ENCODE measurements at regions not wholly inside any gene's neighbourhood (a gene's known extent, or its start where the extent isn't known, plus 50 kb on each side); places are given as distances from the start of the nearest gene placed in this dataset.
"Not testable (repeated sequence)": the region's sequence is repeated elsewhere in the genome, so short reads cannot be mapped to it uniquely, and the experiment has no call there.

DNA sequence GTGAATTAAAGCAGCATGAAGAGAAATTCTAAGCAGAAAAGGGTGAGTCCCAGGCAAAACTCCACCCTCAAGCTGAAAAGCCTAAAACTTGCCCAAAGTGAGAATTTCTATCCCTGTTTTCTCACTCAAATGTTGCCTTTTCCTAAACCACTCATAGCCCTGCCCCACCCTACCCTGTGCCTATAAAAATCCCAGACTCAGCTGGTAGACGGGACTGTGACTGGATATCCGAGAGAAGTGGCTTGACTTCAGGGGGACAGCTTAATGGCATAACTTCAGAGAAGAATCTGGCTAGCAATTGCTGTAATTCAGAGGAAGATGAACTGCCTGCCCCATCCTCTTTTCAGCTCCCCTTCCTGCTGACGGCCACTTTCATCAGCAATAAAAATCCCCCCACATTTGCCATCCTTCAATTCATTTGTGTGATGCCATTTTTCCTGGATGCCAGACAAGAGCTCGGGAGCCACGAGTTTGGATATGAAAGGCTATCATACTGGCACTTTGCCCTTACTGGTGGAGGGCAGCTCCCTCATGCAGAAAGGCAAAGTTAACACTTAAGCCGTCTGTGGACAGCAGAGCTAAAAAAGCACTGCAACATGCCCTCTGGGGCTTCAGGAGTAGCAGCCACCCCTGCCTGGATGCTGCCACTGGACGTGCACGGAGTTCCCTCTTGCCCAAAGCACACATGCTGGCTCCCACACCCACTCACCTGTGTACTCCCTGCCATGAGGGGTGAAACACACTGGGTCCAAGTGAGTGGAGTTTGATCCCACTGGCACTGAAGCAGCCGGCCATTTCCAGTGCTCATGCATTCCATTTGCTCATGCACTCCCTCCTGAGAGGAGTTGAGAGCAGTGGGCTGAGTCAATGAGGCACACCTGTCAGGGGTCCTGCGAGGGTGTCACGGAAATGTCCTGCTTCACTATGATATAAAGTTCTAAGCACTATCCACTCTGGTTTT lies 670.6 kb downstream of the PLOD2 start:
- no peak for DNase-seq

DNA sequence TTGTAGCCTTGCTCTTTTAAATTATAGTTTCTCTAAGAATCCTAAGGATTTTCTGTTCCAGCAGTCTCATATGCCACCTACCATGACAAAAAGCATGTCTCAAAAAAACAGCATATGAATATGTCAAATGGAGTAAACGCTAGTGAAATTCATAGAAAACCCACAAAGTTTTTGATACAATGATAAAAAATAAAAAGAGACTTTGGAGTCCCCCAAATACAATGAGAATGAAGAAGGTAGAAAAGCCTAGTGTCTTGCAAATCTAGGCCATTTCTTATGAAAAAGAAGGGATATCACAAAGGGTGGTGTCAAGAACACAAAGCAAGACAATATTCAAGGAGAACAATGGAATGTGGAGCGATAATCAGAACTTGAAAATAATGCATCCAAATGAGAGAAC lies 668.5 kb downstream of the PLOD2 start:
- no peak for DNase-seq

DNA sequence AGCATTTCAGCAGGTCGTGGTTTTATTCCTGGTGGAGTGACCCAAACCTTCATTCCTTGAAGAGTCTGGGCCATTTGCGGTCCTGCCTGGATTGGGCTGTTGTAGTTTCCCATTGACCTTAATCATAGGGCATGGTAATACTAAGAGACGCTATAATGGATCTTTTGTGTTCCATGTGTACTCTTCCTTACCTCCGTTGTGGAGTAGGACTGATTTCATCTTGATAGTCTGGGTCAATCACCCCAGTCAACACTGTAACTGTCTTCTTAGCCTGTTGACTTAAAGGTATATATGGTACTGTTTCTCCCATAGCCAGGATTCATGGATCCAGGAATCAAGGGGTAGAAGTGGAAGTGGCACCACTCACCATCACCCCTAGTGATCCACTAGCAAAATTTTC lies 643.6 kb downstream of the PLOD2 start:
- not testable (repeated sequence) for DNase-seq

DNA sequence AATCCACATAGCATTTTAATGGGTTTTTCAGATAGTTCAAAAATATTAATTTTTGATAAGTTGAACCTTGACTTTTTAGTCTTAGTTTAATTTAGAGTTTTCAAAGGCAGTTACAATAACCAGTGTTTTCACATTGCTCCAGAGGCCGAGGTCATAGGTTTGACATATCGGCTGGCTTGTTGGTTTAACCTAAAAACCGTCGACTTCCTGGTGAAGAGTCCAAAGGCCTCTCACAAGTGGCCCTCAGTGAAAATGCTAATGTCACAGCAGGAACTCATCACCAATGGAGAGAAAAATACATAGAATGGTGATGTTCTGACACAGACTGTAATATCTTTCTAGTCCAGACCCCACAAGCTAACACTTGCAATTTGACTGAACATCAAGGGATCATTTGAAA lies 642.3 kb downstream of the PLOD2 start:
- no peak for DNase-seq

DNA sequence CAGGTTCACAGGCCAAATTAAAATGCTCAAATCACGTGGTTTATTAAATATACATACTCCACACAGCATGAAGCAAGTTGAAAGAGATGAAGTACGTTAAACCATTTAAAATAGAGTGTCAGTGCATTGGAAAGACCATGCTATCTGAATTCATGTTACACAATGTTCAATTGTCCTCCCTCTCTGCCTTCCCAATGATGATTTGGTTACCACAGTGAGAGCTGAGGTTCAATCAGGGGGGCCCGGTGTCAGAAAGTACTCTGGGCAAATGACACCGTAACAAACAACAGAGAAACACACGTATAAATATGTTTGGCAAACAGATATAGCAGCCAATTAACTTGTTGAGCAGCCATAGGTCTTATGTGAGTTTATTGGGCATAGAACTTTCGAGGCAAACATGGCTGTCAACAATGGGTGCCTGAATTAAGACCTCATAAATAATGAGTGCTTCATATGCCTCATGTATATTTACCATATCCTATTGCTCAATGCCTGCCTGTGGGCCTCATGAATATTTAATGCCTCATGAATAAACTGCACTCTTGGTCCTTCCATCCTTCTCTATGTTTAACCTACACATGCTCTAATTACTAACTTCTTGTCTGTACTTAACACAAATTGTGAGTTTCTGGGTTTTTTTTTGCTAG lies 641.5 kb downstream of the PLOD2 start:
- DNase-seq = no peak

DNA sequence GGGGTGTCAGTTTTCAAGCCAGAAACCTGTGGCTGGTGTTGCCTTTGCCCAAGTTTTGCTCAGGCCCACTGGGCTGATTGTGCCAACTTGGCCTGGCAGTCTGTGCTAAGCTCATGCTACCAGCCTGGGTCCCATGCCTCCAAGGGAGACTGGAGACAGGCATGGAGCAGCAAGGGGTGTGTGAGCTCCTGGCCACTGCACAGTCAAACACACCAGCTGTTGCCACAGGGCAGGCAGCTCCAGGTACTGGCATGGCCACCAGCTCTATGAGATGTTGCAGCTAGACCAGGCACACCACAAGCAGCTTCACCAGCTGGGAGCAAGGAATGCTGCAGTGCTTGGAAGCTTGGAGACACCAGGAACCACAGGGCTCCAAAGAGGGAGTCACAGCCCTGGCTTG lies 638.8 kb downstream of the PLOD2 start:
- no peak for DNase-seq

DNA sequence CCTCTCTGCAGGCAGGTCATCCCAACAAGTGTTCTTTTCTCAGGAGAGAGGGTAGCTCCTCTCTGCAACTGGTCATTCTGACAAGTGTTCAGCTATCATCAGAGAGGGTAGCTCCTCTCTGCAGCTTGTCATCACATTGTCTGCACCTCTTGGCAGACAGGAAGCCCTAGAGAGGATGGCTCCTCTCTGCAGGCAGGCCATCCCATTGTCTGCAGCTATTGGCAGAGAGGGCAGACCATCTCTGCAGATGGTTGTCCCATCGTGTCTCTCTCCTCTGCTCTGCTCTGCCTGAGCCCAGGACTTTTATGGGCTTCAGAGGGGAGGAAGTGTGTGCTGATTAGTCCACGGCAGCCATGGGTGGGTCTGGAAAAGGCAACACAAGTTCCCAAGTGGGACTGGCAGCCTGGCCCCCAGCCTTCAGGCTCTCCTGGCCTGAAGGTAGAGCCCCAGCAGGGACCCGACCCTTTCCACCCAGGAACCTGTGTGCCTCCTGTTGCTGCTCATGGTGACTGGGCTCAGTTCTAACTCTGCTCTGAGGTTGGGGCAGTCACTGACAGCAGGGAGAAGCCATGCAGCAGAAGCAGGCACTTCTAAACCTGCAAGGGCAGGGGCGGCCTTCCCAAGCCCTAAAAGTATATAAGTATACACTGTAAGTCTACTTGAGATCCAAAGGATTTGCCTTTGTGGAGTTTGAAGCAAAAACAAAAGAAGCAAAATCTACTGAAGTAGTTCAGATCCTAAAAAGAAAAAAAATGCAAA lies 637.9 kb downstream of the PLOD2 start:
- DNase-seq = no peak

DNA sequence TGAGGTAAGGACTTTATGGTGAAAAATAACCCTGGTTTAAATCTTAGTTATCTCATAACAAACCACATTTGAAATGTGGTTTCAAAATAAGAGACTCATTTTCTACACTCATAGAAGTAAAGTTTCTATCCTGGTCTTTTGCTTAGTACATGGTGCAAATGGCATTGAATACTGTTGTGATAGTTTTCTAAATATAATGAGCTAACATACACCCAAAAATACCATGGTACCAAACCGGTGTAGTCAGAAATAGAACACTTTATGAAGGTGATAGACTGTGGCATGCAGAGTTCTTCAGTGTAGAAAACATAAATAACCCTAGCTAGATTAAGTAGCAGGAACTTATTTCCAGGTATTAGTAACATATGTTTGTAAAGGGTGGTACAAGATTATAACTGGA lies 629.4 kb downstream of the PLOD2 start:
- DNase-seq = no peak

DNA sequence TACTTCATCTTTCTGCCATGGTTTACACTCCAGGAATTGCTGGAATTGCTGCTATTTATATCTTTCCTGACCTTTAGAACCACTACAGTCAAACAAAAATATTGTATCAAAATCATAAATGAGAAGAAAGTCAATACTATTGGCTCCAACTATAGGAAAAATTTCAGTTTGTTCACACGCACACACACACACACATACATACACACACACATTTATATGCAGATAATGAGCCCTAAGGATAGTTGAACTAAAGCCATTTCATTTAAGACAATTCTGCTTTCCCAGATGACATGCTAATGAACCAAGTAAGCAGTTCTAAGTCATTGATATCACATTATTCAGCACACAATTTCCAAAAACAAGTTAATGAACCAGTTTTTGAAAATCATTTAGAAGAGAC lies 627.3 kb downstream of the PLOD2 start:
- DNase-seq = no peak

DNA sequence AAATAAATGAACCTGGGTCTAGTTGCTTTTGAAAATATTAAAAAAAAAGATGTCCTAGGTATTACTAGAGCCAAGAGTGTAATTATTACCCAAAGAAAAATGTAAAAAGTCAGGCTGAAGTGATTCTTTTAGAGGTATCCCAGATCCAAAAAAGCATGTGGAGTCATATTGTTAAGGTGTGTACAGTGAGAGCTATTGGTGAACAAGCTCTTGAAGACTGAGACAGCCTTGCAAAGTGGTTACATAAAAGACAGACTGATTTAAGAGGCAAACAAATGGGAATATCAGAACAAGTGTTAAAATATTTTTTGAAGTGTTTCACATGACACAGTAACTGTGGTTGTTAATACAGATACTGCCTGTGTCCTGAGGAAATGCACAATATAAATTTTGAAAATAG lies 624.5 kb downstream of the PLOD2 start:
- no peak for DNase-seq

DNA sequence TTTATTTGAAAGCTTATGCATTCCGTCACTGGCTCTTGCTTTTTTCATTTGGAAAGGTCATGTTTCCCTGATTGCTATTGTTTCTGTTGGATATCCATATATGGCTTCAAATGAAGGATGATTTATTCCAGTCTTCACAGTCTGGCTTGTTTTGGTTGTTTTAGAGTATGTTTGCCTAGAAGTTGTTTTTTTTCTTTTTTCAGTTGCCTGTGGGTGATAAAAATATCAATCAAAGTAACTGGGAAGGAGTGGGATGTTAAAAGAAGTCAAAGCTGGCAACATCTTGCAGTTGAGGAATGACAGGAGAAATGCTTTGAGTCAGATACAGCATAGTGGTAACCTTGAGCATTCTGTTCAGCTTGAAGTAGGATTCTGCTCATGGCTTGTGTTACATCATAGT lies 610.5 kb downstream of the PLOD2 start:
- no peak for DNase-seq

DNA sequence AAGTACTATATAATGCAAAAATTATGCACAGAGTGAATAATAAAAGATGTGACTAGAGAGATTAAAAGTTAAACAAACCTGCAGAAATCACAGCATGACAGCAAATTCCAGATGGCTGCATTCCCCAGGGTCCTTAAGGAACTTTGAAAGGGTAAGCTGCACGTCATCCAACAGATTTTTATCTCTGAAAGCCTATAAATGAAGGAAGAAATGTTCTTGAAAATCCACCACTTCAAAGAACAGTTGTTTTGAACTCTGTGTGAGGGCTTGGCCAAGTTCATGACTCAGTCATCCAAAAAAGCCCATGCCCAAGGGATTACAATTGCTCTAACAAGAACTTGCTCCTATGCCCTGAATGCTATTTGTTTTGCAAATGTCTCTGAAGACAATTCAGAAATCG lies 603.6 kb downstream of the PLOD2 start:
- DNase-seq = no peak

DNA sequence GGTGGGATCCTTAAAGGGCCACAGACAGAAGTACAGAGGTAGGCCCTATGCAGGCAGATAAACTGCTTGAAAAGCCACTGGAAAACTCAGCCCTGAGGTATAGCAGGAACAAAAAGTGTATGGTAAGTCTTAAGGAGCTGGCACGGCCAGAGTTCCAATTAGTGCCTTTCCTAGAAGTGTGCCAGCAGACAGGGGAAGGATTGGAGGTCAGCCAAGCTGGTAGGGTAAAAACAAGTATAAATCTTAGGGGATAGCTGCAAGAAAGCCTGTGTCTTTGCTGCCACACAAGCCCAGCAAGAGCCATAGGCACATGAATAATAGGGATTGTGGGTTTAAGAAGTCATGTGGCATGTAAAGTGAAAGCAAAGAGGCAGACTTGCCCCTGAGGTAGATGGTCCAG lies 582.5 kb downstream of the PLOD2 start:
- DNase-seq = no peak

DNA sequence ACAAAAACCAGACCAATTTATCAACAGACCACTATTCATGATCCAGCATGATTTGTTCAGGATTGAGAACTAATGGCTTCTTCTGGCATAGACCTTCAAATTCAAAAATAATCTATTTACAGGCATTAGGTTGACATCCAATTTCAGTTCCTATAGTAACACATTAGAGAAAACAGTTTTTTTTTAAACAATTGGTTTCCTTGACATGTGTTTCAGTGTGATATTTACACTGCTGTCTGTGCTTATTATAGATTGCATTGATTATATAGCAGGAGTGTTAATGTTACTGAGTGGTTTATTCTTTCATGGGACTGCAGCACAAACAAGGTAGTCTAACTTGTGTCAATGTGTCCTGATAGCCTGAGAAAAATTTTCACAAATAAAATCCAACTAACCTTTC lies 579.3 kb downstream of the PLOD2 start:
- no peak for DNase-seq

DNA sequence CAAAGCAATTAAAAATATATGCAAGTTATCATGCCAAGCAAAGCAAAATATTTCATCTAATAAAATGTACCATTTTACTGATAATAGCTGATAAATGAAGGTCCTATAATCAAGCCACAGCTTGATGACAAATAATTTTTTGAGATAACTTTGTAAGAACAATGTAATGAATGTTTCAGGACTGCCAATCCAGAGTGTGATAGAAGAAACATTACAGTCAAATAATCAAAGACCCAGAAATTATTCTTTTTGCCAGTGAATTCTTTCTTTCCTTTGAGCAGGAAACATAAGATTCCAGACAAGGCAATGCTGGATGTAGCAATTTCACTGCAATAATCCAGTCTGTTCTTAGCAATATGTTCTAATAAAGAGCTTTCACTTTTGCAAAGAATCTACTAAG lies 556.1 kb downstream of the PLOD2 start:
- DNase-seq = no peak

DNA sequence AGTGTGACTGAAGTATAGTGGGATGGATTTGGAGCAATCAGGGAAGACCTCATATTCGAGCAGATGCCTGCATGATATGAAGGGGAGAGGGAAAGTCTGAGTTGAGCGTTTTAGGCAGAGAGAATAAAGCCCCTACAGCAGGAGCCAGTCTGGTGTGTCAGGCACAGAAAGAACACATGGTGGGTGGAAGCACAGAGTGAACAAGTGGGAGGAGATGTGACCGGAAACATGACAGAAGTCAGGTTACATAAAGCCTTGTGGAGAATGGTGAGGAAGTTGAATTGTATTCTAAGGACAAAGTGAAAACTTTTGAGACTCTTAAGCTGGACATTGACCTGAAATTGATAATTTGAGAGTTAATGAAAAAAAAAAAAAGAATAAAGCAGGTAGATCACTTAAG lies 541.0 kb downstream of the PLOD2 start:
- DNase-seq = no peak

DNA sequence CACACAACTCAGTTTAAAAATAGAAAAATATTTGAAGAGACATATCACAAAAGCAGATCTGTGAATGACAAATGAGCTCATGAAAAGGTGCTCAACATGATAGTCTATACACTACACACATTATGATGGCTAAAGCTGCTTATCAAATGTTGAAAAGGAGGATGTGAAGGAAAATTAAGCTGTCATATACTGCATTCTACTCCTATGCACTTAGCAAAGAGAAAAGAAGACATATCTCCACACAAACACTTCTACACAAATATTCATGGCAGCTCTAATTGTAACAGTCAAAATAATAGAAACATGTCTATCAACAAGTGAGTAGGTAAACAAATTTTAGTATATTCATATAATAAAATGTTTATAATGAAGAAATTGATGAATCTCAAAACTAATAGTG lies 540.5 kb downstream of the PLOD2 start:
- no peak for DNase-seq

DNA sequence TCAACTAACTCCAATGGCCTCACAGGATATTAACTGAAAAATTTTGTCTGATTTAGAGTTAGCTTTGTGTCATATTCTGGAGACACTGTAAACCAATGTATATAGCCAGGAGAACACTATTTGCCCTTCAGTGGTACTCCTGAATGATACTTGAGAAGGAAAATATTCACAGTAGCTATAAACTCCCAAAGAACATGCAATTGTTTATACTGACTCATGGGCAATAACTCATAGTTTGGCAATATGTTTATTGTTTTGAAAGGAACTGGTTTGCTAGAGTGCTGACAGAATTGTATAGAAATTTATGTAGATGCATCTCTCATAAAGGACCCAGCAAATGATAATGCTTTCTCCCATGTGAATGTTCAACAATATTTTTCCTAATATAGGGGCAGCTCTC lies 537.6 kb downstream of the PLOD2 start:
- DNase-seq = no peak

DNA sequence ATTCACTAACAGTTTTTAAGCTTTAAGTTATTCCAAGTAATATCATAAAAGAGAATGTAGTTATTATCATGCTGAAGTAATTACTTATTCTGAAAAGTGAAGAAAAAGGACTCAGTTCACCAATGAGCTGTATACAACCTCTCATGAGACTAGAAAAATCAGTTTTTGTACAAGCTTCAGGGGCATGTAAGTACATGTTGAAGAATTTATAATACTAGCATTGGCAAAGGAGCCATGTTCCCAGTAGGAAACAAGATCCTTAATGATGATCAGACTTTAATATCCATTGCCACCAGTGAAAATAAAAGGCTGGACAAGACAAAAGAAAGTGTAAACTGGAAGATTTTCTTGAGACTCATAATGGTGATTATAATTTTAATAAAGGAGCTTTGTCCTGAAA lies 532.8 kb downstream of the PLOD2 start:
- DNase-seq = no peak

DNA sequence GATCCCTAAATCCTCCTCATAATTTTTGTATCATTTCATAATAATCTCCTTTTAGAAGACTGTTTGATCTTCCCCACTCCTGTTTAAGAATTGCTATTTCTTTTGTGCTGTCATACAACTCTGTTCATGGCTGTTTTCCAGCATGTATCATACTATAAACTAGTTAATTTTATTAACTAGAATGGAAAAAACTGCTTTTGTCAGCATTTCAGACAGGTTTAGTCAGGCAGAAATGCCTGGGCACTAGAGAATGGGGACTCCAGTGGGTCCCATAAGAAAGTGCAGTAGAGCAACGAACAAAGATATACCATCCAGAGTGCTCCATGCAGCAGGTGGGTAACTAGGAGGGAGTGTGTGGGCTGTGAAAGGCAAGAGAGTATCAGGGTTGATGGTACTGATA lies 523.9 kb downstream of the PLOD2 start:
- no peak for DNase-seq

DNA sequence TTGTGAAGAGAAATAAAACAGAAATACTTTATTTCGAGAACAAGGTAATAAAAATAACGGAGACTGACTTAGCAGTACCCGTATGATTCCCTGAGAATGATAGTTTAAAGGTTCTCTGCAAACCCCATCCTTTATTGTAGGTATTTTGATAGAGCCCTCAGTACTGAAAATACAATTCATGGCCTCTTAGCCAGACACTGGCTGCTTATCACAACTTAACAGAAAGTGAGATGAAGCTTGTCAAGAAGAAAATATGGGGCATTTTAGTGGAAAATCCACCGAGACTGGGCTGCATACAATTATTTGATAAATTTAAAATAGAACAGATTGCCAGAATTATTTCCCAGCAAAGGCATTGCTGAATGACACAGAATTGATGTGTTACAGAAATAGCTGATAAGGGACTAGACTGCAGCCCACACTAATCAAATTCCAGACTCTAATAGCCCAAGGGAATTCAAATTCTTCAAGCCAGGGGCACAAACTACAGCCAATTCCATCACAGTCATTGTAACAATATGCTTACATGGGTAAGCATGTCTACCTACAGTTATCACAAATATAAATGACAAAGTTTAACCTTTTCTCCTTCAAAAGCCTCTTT lies 521.9 kb downstream of the PLOD2 start:
- DNase-seq = no peak

DNA sequence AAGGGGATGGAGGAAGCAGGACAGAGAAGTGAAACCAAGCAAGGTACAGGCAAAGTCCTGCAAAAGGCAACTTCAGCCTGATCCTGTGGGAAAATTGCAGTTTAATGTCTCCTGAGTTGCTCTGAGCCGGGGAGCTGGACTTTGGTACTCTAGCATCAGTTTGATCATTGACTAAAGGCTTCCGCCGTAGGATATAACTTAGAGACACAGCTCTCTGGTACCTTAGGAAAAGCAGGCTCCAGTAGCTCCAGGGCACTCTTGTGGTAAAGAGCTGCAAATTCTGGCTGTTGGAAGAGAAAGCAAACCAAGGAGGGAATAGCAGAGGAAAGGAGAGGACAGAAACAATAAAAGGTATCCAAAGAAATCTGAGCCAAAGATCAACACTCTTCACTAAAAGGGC lies 521.1 kb downstream of the PLOD2 start:
- no peak for DNase-seq

DNA sequence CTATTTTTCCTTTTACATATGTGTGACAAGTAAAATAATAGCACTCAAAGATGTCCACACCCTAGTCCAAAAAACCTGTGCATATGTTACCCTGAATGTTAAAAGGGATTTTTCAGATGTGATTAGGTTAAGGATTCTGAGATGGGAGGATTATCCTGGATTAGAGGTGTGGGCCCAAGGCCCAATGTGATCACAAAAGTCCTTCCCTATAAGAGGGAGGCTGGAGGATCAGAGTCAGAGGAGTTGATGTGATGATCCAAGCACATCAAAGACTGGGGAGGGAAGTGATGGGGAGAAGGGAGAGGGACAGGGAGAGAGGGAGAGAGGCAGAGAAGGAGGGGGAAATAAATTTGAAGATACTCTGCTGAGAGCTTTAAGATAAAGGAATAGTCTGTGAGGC lies 512.6 kb downstream of the PLOD2 start:
- no peak for DNase-seq

Data from SW 1271 (cell line).